HepG2 (cell line): ENCODE measurements at regions not wholly inside any gene's neighbourhood (a gene's known extent, or its start where the extent isn't known, plus 50 kb on each side); places are given as distances from the start of the nearest gene placed in this dataset.

Experiments
- ARID3A ChIP-seq: IDR thresholded peaks from 2 replicates; pipeline ENCODE4 v1.6.1; 2012; ENCODE audit warnings: low read depth, low read length, improper control_type of control experiment
- MEIS1 ChIP-seq: sonication (generic); formaldehyde crosslinking; IDR thresholded peaks from 2 replicates; pipeline ENCODE4 v1.9.0; 2021; ENCODE audit warnings: mild to moderate bottlenecking, missing genetic modification reagents, moderate library complexity, borderline replicate concordance
- PBX3 ChIP-seq: sonication (generic); formaldehyde crosslinking; IDR thresholded peaks from 2 replicates; pipeline ENCODE4 v1.8.1; 2023; ENCODE audit warnings: missing genetic modification reagents, inconsistent platforms, borderline replicate concordance
- ZBTB4 ChIP-seq: sonication (generic); formaldehyde crosslinking; IDR thresholded peaks from 2 replicates; pipeline ENCODE4 v1.4.0; 2020; ENCODE audit warnings: missing genetic modification reagents, mild to moderate bottlenecking, borderline replicate concordance
- ZMYM3 ChIP-seq: sonication (generic); formaldehyde crosslinking; IDR thresholded peaks from 2 replicates; pipeline ENCODE4 v1.5.1; 2020; ENCODE audit warnings: mild to moderate bottlenecking, missing genetic modification reagents
- ZNF224 ChIP-seq: sonication (generic); formaldehyde crosslinking; IDR thresholded peaks from 2 replicates; pipeline ENCODE4 v1.5.0; 2020; ENCODE audit warnings: mild to moderate bottlenecking, missing genetic modification reagents
- TF ChIP-seq, protein P1 (sequence below): sonication (generic); formaldehyde crosslinking; IDR thresholded peaks from 2 replicates; pipeline ENCODE4 v1.8.0; 2022; ENCODE audit warnings: low read depth, missing genetic modification reagents
- TF ChIP-seq, protein P2 (sequence below): sonication (generic); formaldehyde crosslinking; IDR thresholded peaks from 2 replicates; pipeline ENCODE4 v1.4.0; 2020; ENCODE audit warnings: missing genetic modification reagents
- TF ChIP-seq, protein P3 (sequence below): sonication (generic); formaldehyde crosslinking; IDR thresholded peaks from 2 replicates; pipeline ENCODE4 v1.5.0; 2020; ENCODE audit warnings: missing genetic modification reagents
- TF ChIP-seq, protein P4 (sequence below): sonication (generic); formaldehyde crosslinking; conservative IDR thresholded peaks from 2 replicates; pipeline ENCODE4 v1.5.0; 2020; ENCODE audit warnings: missing genetic modification reagents

- TF ChIP-seq ZBTB4 (CRISPR knock-in tag): no peak
- TF ChIP-seq, protein P1, sequence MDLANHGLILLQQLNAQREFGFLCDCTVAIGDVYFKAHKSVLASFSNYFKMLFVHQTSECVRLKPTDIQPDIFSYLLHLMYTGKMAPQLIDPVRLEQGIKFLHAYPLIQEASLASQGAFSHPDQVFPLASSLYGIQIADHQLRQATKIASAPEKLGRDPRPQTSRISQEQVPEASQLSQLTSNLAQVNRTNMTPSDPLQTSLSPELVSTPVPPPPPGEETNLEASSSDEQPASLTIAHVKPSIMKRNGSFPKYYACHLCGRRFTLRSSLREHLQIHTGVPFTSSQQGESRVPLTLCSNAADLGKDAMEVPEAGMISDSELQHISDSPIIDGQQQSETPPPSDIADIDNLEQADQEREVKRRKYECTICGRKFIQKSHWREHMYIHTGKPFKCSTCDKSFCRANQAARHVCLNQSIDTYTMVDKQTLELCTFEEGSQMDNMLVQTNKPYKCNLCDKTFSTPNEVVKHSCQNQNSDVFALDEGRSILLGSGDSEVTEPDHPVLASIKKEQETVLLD (CRISPR knock-in tag): no peak
- no peak for TF ChIP-seq PBX3 (CRISPR knock-in tag)
- TF ChIP-seq MEIS1: peak; percentile 62; the same call in 1 of the 2 replicates
- TF ChIP-seq, protein P2, sequence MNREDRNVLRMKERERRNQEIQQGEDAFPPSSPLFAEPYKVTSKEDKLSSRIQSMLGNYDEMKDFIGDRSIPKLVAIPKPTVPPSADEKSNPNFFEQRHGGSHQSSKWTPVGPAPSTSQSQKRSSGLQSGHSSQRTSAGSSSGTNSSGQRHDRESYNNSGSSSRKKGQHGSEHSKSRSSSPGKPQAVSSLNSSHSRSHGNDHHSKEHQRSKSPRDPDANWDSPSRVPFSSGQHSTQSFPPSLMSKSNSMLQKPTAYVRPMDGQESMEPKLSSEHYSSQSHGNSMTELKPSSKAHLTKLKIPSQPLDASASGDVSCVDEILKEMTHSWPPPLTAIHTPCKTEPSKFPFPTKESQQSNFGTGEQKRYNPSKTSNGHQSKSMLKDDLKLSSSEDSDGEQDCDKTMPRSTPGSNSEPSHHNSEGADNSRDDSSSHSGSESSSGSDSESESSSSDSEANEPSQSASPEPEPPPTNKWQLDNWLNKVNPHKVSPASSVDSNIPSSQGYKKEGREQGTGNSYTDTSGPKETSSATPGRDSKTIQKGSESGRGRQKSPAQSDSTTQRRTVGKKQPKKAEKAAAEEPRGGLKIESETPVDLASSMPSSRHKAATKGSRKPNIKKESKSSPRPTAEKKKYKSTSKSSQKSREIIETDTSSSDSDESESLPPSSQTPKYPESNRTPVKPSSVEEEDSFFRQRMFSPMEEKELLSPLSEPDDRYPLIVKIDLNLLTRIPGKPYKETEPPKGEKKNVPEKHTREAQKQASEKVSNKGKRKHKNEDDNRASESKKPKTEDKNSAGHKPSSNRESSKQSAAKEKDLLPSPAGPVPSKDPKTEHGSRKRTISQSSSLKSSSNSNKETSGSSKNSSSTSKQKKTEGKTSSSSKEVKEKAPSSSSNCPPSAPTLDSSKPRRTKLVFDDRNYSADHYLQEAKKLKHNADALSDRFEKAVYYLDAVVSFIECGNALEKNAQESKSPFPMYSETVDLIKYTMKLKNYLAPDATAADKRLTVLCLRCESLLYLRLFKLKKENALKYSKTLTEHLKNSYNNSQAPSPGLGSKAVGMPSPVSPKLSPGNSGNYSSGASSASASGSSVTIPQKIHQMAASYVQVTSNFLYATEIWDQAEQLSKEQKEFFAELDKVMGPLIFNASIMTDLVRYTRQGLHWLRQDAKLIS (CRISPR knock-in tag): no peak; the same call in 1 of the 2 replicates
- TF ChIP-seq ZMYM3: peak; percentile 46
- no peak for TF ChIP-seq ZNF224 (CRISPR knock-in tag)
- TF ChIP-seq, protein P3, sequence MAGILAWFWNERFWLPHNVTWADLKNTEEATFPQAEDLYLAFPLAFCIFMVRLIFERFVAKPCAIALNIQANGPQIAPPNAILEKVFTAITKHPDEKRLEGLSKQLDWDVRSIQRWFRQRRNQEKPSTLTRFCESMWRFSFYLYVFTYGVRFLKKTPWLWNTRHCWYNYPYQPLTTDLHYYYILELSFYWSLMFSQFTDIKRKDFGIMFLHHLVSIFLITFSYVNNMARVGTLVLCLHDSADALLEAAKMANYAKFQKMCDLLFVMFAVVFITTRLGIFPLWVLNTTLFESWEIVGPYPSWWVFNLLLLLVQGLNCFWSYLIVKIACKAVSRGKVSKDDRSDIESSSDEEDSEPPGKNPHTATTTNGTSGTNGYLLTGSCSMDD (CRISPR knock-in tag): no peak
- TF ChIP-seq, protein P4, sequence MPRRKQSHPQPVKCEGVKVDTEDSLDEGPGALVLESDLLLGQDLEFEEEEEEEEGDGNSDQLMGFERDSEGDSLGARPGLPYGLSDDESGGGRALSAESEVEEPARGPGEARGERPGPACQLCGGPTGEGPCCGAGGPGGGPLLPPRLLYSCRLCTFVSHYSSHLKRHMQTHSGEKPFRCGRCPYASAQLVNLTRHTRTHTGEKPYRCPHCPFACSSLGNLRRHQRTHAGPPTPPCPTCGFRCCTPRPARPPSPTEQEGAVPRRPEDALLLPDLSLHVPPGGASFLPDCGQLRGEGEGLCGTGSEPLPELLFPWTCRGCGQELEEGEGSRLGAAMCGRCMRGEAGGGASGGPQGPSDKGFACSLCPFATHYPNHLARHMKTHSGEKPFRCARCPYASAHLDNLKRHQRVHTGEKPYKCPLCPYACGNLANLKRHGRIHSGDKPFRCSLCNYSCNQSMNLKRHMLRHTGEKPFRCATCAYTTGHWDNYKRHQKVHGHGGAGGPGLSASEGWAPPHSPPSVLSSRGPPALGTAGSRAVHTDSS (CRISPR knock-in tag): no peak
- peak; percentile 50; the same call in 1 of the 2 replicates for TF ChIP-seq ARID3A
Observed at GRCh38 chr2:8611700-8612099, 70.2 kb upstream of the ID2 start (continued).
